NCI-H345 (cell line): ENCODE measurements at regions not wholly inside any gene's neighbourhood (a gene's known extent, or its start where the extent isn't known, plus 50 kb on each side); places are given as distances from the start of the nearest gene placed in this dataset.
"Not testable (repeated sequence)": the region's sequence is repeated elsewhere in the genome, so short reads cannot be mapped to it uniquely, and the experiment has no call there.

Source experiments
- DNase-seq: peaks from one replicate; lab custom pipeline; 2025; lab: John Stamatoyannopoulos, UW

DNA sequence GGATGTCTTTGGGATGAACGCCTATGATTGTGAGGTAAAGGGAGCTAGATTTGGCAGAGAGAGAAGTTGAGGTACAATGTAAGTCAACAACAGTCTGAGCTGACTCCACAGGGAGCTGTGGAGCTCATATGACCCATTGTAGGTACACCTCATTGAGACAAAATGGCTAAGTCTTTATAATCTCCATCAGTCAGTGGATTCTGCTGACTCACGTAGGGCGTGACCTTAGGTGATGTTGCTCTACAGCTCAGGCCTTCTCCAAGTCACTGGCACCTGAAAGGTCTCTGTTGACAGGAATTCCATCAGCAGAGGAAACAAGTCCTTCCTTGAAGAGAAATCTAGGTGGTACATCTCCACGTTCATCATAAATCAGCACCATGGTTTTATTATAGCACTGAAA, 118.2 kb upstream of the PRR16 start:
- DNase-seq: no peak

DNA sequence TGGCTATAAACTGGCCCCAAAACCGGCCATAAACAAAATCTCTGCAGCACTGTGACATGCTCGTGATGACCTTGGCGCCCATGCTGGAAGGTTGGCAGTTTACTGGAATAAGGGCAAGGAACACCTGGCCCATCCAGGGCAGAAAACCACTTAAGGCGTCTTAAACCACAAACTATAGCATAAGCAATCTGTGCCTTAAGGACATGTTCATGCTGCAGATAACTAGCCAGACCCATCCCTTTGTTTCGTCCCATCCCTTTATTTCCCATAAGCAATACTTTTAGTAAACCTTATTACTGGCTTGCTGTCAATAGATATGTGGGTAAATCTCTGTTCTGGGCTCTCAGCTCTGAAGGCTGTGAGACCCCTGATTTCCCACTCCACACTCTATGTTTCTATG, 113.0 kb upstream of the PRR16 start:
- not testable (repeated sequence) for DNase-seq

- DNase-seq: no peak
Measured at GRCh38 chr5:120354126-120354525, 110.0 kb upstream of the PRR16 start.

- no peak for DNase-seq
Measured at GRCh38 chr5:120358949-120359348, 105.2 kb upstream of the PRR16 start.

DNA sequence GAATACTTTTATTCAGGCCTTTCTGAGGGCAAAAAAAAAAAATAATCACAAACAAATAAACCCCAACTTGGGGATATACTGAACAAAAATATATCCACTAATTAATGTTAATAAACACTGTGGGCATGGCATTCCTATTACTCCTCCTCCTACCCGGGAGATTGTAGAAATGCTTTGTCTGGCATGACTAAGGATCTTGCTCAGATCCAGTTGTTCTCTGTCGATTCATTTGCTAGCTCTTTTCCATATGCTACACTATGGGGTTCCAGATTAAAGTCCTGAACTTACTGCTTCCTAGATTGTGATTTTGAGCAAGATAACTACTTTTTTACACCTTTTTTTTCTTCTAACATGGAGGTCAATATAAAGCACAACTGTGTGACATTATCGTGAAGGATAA, 102.2 kb upstream of the PRR16 start:
- DNase-seq: no peak

- no peak for DNase-seq
Measured at GRCh38 chr5:120362426-120362825, 101.7 kb upstream of the PRR16 start.

DNA sequence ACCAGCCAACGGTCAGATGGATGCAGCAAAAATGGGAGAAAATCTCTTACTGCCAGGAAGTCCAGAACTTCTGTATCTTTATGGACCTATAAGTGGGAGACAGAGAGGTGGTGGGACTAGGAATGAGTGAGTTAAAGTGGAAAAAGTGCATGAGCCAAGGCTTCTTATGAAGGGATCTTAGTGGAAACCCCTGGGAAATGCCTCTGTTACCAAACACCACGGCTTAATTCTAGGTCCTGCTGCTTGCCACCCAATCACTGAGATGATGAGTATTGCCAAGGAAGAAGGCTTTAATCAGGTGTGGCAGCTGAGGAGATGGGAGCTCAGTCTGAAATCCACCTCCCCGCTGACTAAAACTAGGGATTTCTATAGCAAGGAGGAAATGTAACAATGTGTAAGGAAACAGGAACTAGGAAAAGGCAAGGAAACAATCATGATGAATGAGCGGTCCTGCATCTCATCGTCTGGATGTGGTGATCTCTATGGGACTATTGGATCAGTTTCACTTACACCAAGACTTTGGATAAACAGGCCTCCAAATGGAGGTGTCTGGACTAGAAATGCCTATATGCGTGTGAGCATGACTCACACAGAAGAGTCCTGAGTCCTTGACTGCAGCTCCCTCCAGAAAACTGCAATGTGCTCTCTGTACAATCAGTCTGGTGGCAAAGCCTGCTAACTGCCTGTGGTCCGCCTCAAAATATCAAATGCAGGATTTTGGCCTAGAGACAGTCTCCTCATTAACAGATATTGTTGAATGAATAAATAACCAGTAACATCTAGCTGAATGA, 98.2 kb upstream of the PRR16 start:
- DNase-seq: no peak

DNA sequence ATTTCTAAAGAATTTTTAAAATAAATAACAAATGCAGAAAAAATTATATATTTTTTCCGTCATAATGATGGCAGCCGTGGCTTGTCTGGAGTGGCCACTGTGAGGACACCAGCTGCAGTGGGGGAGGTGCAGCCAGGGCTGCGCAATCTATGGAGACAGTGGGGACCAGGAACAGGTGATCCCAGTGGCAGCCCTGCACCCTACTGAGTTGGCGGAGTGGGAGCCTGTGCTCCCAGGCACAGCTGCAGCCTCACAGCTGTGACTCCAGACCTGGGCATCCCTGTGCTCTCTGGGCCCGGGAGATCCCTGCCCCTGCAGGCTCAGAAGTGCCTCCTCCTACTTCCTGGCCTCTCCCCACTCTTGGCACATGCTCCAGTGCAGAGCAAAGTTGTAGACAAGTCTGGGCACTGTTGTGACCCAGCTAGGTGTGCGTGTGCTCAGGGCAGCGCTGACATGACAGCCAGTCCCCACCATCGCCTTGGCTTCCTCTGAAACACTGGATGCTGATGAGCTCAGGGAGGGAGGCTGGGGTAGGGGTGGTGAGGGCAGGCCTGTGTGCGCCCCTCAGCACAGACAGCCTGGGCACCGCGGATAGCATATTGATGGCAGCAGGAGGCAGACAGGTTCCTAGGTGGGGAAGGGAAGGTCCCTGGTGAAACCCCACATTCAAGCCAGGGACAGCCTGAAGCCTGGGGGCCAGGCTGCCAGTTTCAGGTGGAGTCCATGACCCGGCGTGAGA, 96.0 kb upstream of the PRR16 start:
- DNase-seq: no peak

- no peak for DNase-seq
Measured at GRCh38 chr5:120368923-120369715, 95.0 kb upstream of the PRR16 start.

GRCh38 chr5:120372899-120373298, 91.2 kb upstream of the PRR16 start:
- DNase-seq: no peak

- DNase-seq: no peak
Measured at GRCh38 chr5:120375248-120375647, 88.9 kb upstream of the PRR16 start.

GRCh38 chr5:120380644-120381043, 83.5 kb upstream of the PRR16 start:
- no peak for DNase-seq

DNA sequence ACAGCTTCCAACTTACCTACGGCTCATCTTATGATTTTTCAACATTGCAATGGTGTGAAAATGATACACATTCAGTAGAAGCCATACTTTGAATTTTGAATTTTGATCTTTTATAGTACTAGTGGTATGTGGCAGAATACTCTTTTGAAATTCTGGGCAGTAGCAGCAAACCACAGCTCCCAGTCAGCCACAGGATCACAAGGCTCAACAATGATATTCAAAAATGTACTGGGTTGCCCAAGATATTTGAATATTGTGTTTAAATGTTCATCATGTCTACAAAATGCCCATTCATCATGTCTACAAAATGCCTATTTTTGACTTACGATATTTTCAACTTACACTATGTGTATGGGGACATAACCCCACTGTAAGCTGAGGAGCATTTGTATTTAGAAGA, 81.3 kb upstream of the PRR16 start:
- no peak for DNase-seq

- no peak for DNase-seq
Measured at GRCh38 chr5:120386981-120387380, 77.1 kb upstream of the PRR16 start.

- no peak for DNase-seq
Measured at GRCh38 chr5:120388016-120388781, 75.9 kb upstream of the PRR16 start.

GRCh38 chr5:120394259-120394658, 69.8 kb upstream of the PRR16 start:
- no peak for DNase-seq

DNA sequence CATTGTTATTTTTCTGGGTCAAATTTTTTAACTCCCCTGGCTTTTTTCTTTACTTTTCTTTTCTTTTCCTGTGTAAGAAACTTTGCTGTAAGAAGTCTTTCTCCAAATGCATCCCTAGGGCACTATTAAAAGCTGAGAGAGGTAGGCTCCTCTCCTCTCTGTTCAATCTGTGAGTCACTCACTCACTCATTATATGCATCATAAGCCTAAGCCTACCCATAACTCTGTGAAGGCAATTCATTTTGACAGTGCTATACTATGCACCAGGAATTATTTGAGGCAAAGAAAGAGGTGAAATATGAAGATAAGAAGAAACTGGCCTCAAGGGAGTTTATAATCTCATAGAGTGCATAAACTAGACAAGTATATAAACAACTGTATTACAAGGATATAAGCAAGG, 67.9 kb upstream of the PRR16 start:
- no peak for DNase-seq

DNA sequence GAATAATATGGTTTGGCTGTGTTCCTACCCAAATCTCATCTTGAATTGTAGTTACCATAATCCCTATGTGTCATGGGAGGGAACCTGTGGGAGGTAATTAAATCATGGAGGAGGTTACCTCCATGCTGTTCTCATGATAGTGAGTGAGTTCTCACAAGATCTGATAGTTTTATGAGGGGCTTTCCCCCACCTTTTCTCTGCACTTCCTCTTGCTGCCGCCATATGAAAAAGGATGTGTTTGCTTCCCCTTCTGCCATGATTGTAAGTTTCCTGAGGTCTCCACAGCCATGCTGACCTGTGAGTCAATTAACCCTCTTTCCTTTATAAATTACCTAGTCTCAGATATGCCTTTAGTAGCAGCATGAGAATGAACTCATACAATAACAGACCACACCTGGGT, 63.7 kb upstream of the PRR16 start:
- DNase-seq: no peak

DNA sequence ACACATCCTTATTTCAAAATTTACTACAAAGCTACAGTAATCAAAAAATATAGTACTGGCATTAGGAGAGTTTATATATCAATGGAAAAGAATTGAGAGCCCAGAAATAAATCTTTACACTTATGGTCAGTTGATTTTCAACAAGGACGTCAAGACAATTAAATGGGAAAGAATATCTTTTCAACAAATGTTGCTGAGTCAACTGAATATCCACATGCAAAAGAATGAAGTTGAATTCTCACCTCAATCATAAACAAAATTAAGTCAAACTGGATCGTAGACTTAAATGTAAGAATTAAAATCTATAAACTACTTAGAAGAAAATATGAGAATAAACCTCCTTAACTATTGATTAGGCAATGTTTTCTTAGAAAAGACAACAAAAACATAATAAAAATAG, 61.5 kb upstream of the PRR16 start:
- no peak for DNase-seq

DNA sequence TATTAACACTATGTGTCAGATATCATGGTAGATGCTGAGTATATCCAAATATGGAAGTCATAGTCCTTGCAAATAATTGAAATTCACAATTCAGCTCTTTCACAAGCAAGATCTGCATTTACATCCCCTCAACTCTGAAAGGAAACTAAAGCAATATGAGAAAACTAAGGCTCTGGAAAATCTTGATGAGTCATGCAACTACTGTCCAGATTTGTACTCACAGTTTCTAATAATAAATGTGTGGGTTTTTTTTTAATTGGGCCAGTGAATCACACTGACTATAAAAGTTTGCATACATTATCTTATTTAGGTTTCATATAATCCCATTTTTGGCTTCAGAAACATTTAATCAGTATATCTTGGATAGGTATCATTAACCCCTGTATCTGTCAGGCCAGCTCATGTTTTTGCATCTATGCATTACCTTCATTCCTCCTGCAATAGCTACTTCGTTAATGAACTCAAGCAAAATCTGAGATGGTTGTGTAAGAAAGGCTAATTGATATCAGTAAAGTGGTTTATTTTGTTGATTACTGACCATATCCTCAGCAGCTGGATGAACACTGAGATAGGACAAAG, 58.7 kb upstream of the PRR16 start:
- no peak for DNase-seq

- no peak for DNase-seq
Measured at GRCh38 chr5:120405923-120406322, 58.2 kb upstream of the PRR16 start.

- DNase-seq: no peak
Measured at GRCh38 chr5:120413686-120414085, 50.4 kb upstream of the PRR16 start.
